ENCODE measurements at regions not wholly inside any gene's neighbourhood (a gene's known extent, or its start where the extent isn't known, plus 50 kb on each side); places are given as distances from the start of the nearest gene placed in this dataset.
"Not testable (repeated sequence)": the region's sequence is repeated elsewhere in the genome, so short reads cannot be mapped to it uniquely, and the experiment has no call there.

- DNase-seq (peak in 1 of 3 donors; percentile 28), ATAC-seq (no peak)
- intact Hi-C loops (cut with DNase I, micrococcal nuclease), result no loop called here
- peaks cover 6% of the 10 kb centered on the region for H3K9me3 ChIP-seq
- no peak overlapping the region for H3K4me3 ChIP-seq
- no peaks in the 10 kb centered on the region for H3K4me1 ChIP-seq (ENCODE audit: low read depth)
- no peak for TF ChIP-seq CTCF (IDR thresholded peaks at IDR 0.05)
- H3K36me3 ChIP-seq (ENCODE audit: low read depth), result no peaks in the 10 kb centered on the region
Measured at GRCh38 chr10:131578472-131578970, 267.0 kb upstream of the TCERG1L start.

GRCh38 chr10:131579251-131580071 is 267.9 kb upstream of the TCERG1L start:
- TF ChIP-seq CTCF (IDR thresholded peaks at IDR 0.05), result no peak
- no peak overlapping the region for H3K4me3 ChIP-seq
- peaks cover 6% of the 10 kb centered on the region for H3K9me3 ChIP-seq
- no peaks in the 10 kb centered on the region for H3K36me3 ChIP-seq (ENCODE audit: low read depth)
- ATAC-seq (no peak), DNase-seq (peak in 1 of 3 donors; percentile 31)
- intact Hi-C loops (cut with DNase I, micrococcal nuclease), result no loop called here
- H3K4me1 ChIP-seq (ENCODE audit: low read depth), result no peaks in the 10 kb centered on the region

GRCh38 chr10:131580076-131580652 is 268.6 kb upstream of the TCERG1L start:
- no peaks in the 10 kb centered on the region for H3K36me3 ChIP-seq (ENCODE audit: low read depth)
- DNase-seq (peak in 1 of 3 donors; percentile 4), ATAC-seq (no peak)
- H3K4me1 ChIP-seq (ENCODE audit: low read depth), result no peaks in the 10 kb centered on the region
- no peak overlapping the region for H3K4me3 ChIP-seq
- H3K9me3 ChIP-seq, result peaks cover 6% of the 10 kb centered on the region
- intact Hi-C loops (cut with DNase I, micrococcal nuclease), result no loop called here
- TF ChIP-seq CTCF (IDR thresholded peaks at IDR 0.05), result no peak

GRCh38 chr10:131580674-131581073 is 269.2 kb upstream of the TCERG1L start:
- ATAC-seq (no peak), DNase-seq (peak in 1 of 3 donors; percentile 8)
- Histone ChIP-seq H3K4me3 (no peak overlapping the region), H3K4me1 (ENCODE audit: low read depth) (no peaks in the 10 kb centered on the region), H3K9me3 (peaks cover 6% of the 10 kb centered on the region), H3K36me3 (ENCODE audit: low read depth) (no peaks in the 10 kb centered on the region)
- intact Hi-C loops (cut with DNase I, micrococcal nuclease), result no loop called here
- no peak for TF ChIP-seq CTCF (IDR thresholded peaks at IDR 0.05)

- H3K9me3 ChIP-seq; H3K4me3 ChIP-seq; ATAC-seq; H3K4me1 ChIP-seq (ENCODE audit: low read depth); intact Hi-C loops (cut with DNase I, micrococcal nuclease); H3K36me3 ChIP-seq (ENCODE audit: low read depth): not testable (repeated sequence)
- DNase-seq, result peak in 1 of 3 donors; percentile 22
Measured at GRCh38 chr10:131581547-131581946, 270.0 kb upstream of the TCERG1L start.

- no peaks in the 10 kb centered on the region for H3K36me3 ChIP-seq (ENCODE audit: low read depth)
- TF ChIP-seq CTCF (IDR thresholded peaks at IDR 0.05), result no peak
- DNase-seq, result peak in 1 of 3 donors; percentile 23
- H3K9me3 ChIP-seq, result peaks cover 3% of the 10 kb centered on the region
- no peak overlapping the region for H3K4me3 ChIP-seq
- H3K4me1 ChIP-seq (ENCODE audit: low read depth), result no peaks in the 10 kb centered on the region
- intact Hi-C loops (cut with DNase I, micrococcal nuclease), result no loop called here
- ATAC-seq, result no peak
Measured at GRCh38 chr10:131584287-131584686, 272.8 kb upstream of the TCERG1L start.

All from mucosa of descending colon (tissue), 3 donors.